ENCODE measurements at regions not wholly inside any gene's neighbourhood (a gene's known extent, or its start where the extent isn't known, plus 50 kb on each side); places are given as distances from the start of the nearest gene placed in this dataset.

GRCh38 chr4:96652821-96653220, 812.9 kb downstream of the PDHA2 start:
- DNase-seq: no peak
- Mint-ChIP-seq H3K36me3 (ENCODE audit: insufficient read depth, unreplicated experiment) (no peaks in the 10 kb centered on the region), H3K27me3 (ENCODE audit: insufficient read depth, unreplicated experiment) (no peaks in the 10 kb centered on the region), H3K4me3 (ENCODE audit: unreplicated experiment) (no peak overlapping the region), H3K9me3 (ENCODE audit: unreplicated experiment) (no peaks in the 10 kb centered on the region), H3K27ac (ENCODE audit: unreplicated experiment) (no peak overlapping the region), H3K4me1 (ENCODE audit: low read depth, unreplicated experiment) (no peaks in the 10 kb centered on the region)
- Histone ChIP-seq H3K27me3 (replicated peaks; ENCODE audit: control insufficient read depth, insufficient read depth, low read length) (no peaks in the 10 kb centered on the region), H3K4me3 (ENCODE audit: low read depth, low read length) (no peak overlapping the region), H3K4me1 (no peaks in the 10 kb centered on the region), H3K9me3 (no peaks in the 10 kb centered on the region), H3K36me3 (ENCODE audit: control insufficient read depth, insufficient read depth, low read length) (no peaks in the 10 kb centered on the region)
- ChIA-PET CTCF (no interaction called here), POLR2A (no interaction called here)
- intact Hi-C loops (cut with micrococcal nuclease; ENCODE audit: unreplicated experiment): no loop called here
- no peak for TF ChIP-seq CTCF (IDR thresholded peaks at IDR 0.05; ENCODE audit: insufficient read depth in 1 of 2, low read depth in 1 of 2, low read length in 1 of 2, severe bottlenecking in 1 of 2, unreplicated experiment in 1 of 2)
- no TSS peak for BruUV-seq (replicated peaks)

- H3K27ac Mint-ChIP-seq (ENCODE audit: unreplicated experiment): no peak overlapping the region
- H3K9me3 Mint-ChIP-seq (ENCODE audit: unreplicated experiment): no peaks in the 10 kb centered on the region
- Histone ChIP-seq H3K9me3 (no peaks in the 10 kb centered on the region), H3K27me3 (replicated peaks; ENCODE audit: control insufficient read depth, insufficient read depth, low read length) (no peaks in the 10 kb centered on the region), H3K4me1 (no peaks in the 10 kb centered on the region), H3K4me3 (ENCODE audit: low read depth, low read length) (no peak overlapping the region), H3K36me3 (ENCODE audit: control insufficient read depth, insufficient read depth, low read length) (no peaks in the 10 kb centered on the region)
- CTCF ChIA-PET: no interaction called here
- no peaks in the 10 kb centered on the region for H3K4me1 Mint-ChIP-seq (ENCODE audit: low read depth, unreplicated experiment)
- intact Hi-C loops (cut with micrococcal nuclease; ENCODE audit: unreplicated experiment): no loop called here
- H3K27me3 Mint-ChIP-seq (ENCODE audit: insufficient read depth, unreplicated experiment): peaks cover under 1% of the 10 kb centered on the region
- H3K36me3 Mint-ChIP-seq (ENCODE audit: insufficient read depth, unreplicated experiment): no peaks in the 10 kb centered on the region
- POLR2A ChIA-PET: no interaction called here
- BruUV-seq (replicated peaks): no TSS peak
- no peak for DNase-seq
- H3K4me3 Mint-ChIP-seq (ENCODE audit: unreplicated experiment): no peak overlapping the region
- no peak for TF ChIP-seq CTCF (IDR thresholded peaks at IDR 0.05; ENCODE audit: insufficient read depth in 1 of 2, low read depth in 1 of 2, low read length in 1 of 2, severe bottlenecking in 1 of 2, unreplicated experiment in 1 of 2)
These were observed 814.2 kb downstream of the PDHA2 start for GRCh38 chr4:96654045-96654444.

GRCh38 chr4:96670381-96670780, 830.5 kb downstream of the PDHA2 start:
- intact Hi-C loops (cut with micrococcal nuclease; ENCODE audit: unreplicated experiment): no loop called here
- Histone ChIP-seq H3K4me3 (ENCODE audit: low read depth, low read length) (no peak overlapping the region), H3K9me3 (no peaks in the 10 kb centered on the region), H3K36me3 (ENCODE audit: control insufficient read depth, insufficient read depth, low read length) (no peaks in the 10 kb centered on the region), H3K4me1 (no peaks in the 10 kb centered on the region), H3K27me3 (replicated peaks; ENCODE audit: control insufficient read depth, insufficient read depth, low read length) (no peaks in the 10 kb centered on the region)
- no TSS peak for BruUV-seq (replicated peaks)
- CTCF ChIA-PET: no interaction called here
- H3K4me1 Mint-ChIP-seq (ENCODE audit: low read depth, unreplicated experiment): no peaks in the 10 kb centered on the region
- no peak for DNase-seq
- no peaks in the 10 kb centered on the region for H3K9me3 Mint-ChIP-seq (ENCODE audit: unreplicated experiment)
- H3K27ac Mint-ChIP-seq (ENCODE audit: unreplicated experiment): no peak overlapping the region
- POLR2A ChIA-PET: no interaction called here
- H3K4me3 Mint-ChIP-seq (ENCODE audit: unreplicated experiment): no peak overlapping the region
- H3K27me3 Mint-ChIP-seq (ENCODE audit: insufficient read depth, unreplicated experiment): peaks cover 2% of the 10 kb centered on the region
- H3K36me3 Mint-ChIP-seq (ENCODE audit: insufficient read depth, unreplicated experiment): no peaks in the 10 kb centered on the region
- no peak for TF ChIP-seq CTCF (IDR thresholded peaks at IDR 0.05; ENCODE audit: insufficient read depth in 1 of 2, low read depth in 1 of 2, low read length in 1 of 2, severe bottlenecking in 1 of 2, unreplicated experiment in 1 of 2)
